ENCODE measurements at regions not wholly inside any gene's neighbourhood (a gene's known extent, or its start where the extent isn't known, plus 50 kb on each side); places are given as distances from the start of the nearest gene placed in this dataset.

DNA sequence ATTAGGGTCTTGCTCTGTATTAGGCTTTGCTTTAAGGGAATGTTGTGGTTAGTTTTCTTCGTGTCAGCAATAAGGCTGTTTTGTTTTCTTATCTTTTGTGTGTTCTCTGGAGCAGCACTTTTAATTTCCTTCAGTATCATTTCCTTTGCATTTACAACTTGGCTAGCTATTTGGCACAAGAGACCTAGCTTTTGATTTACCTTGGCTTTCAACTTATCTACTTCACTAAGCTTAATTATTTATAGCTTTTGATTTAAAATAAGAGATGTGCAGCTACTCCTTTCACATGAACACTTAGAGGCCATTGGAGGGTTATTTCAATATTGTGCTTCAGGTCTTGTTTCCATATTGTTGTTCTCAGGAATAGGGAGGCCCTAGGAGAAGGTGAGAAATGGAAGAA lies 68.2 kb downstream of the FAT4 start:
- Histone ChIP-seq H3K27ac (no peak overlapping the region), H3K4me1 (no peaks in the 10 kb centered on the region), H3K9me3 (no peaks in the 10 kb centered on the region), H3K27me3 (no peaks in the 10 kb centered on the region), H3K36me3 (no peaks in the 10 kb centered on the region), H3K4me3 (no peak overlapping the region)
- DNase-seq (ENCODE audit: low spot score in 2 of 2), result no peak
- WGBS, result 40% methylated on average over 1 of the region's 1 CpG
- TF ChIP-seq, protein P1, sequence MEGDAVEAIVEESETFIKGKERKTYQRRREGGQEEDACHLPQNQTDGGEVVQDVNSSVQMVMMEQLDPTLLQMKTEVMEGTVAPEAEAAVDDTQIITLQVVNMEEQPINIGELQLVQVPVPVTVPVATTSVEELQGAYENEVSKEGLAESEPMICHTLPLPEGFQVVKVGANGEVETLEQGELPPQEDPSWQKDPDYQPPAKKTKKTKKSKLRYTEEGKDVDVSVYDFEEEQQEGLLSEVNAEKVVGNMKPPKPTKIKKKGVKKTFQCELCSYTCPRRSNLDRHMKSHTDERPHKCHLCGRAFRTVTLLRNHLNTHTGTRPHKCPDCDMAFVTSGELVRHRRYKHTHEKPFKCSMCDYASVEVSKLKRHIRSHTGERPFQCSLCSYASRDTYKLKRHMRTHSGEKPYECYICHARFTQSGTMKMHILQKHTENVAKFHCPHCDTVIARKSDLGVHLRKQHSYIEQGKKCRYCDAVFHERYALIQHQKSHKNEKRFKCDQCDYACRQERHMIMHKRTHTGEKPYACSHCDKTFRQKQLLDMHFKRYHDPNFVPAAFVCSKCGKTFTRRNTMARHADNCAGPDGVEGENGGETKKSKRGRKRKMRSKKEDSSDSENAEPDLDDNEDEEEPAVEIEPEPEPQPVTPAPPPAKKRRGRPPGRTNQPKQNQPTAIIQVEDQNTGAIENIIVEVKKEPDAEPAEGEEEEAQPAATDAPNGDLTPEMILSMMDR (IDR thresholded peaks at IDR 0.05), result no peak
- TF ChIP-seq POLR2A (IDR thresholded peaks at IDR 0.05) (no peak), EP300 (IDR thresholded peaks at IDR 0.05) (no peak), POLR2AphosphoS5 (IDR thresholded peaks at IDR 0.05) (no peak)

DNA sequence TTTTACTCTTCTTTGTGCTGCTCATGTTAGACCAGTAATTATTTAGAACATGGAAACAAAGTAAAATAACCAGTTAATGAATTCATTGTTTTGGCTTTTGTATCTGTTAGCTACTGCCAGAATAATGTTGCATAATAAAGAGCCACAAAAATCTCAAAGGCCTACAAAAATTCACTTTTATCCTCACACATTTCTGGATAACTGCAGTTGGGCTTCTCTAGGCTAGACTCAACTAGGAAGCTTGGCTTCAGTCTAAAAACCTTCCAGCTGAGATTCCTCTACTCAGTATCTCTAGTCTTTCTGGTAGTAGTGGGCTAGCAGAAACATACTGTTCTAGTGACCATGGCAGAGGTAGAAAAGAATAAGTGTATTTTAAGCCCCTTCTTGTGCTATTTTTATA lies 73.0 kb downstream of the FAT4 start:
- Histone ChIP-seq H3K9me3 (no peaks in the 10 kb centered on the region), H3K4me3 (no peak overlapping the region), H3K36me3 (no peaks in the 10 kb centered on the region), H3K4me1 (peaks cover 8% of the 10 kb centered on the region), H3K27me3 (no peaks in the 10 kb centered on the region), H3K27ac (no peak overlapping the region)
- DNase-seq (ENCODE audit: low spot score in 2 of 2), result no peak
- TF ChIP-seq EP300 (IDR thresholded peaks at IDR 0.05) (no peak), POLR2AphosphoS5 (IDR thresholded peaks at IDR 0.05) (no peak), POLR2A (IDR thresholded peaks at IDR 0.05) (no peak)
- TF ChIP-seq, protein P1 (IDR thresholded peaks at IDR 0.05), result no peak

DNA sequence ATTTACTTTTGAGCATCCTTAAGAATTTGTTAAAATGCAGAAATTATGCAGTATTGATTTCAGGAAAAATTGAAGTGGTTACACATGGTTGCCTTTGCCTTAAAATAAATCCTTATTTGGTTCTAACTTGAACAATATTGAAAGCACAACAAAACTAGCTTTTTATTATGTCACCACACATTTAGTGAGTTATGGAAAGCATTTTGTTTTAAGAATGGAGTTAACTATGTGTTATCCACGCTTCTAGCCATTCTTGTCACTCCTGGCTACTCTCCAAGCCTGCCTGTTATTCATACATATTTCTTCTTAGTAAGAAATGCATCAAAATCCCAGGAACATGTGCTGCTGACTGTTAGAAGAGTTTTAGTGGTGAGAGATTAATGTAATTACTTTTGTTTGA lies 73.9 kb downstream of the FAT4 start:
- Histone ChIP-seq H3K27ac (no peak overlapping the region), H3K4me3 (no peak overlapping the region), H3K9me3 (no peaks in the 10 kb centered on the region), H3K36me3 (no peaks in the 10 kb centered on the region), H3K4me1 (peaks cover 8% of the 10 kb centered on the region), H3K27me3 (no peaks in the 10 kb centered on the region)
- 64% methylated on average over 1 of the region's 1 CpG for WGBS
- no peak for DNase-seq (ENCODE audit: low spot score in 2 of 2)
- TF ChIP-seq EP300 (IDR thresholded peaks at IDR 0.05) (no peak), POLR2A (IDR thresholded peaks at IDR 0.05) (no peak), POLR2AphosphoS5 (IDR thresholded peaks at IDR 0.05) (no peak)
- TF ChIP-seq, protein P1 (IDR thresholded peaks at IDR 0.05), result no peak

DNA sequence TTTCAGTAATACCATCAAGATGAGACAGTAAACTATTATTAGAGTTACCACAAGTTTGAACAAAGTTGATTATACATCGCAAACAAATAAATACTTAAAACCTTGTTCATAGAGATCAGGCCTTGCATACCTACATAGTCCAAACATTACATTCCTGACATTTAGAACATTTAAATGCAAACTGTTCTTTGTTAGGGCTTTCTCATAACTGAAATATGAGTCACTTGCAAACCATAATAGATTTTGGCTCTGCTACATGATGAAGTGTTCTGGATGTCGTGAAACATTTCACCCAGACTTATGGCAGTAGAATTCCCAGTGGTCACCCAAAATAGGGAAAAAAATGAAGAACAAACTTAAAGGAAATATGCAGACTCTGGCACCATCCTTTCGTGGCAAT lies 75.0 kb downstream of the FAT4 start:
- H3K27ac ChIP-seq, result peak overlapping the region; percentile 46
- no peak overlapping the region for H3K4me3 ChIP-seq
- no peaks in the 10 kb centered on the region for H3K36me3 ChIP-seq
- DNase-seq (ENCODE audit: low spot score in 2 of 2), result no peak
- H3K4me1 ChIP-seq, result peaks cover 8% of the 10 kb centered on the region
- H3K27me3 ChIP-seq, result no peaks in the 10 kb centered on the region
- 23% methylated on average over 3 of the region's 3 CpGs for WGBS
- TF ChIP-seq EP300 (IDR thresholded peaks at IDR 0.05), result no peak
- no peak for TF ChIP-seq POLR2AphosphoS5 (IDR thresholded peaks at IDR 0.05)
- no peak for TF ChIP-seq POLR2A (IDR thresholded peaks at IDR 0.05)
- TF ChIP-seq, protein P1 (IDR thresholded peaks at IDR 0.05), result no peak
- no peaks in the 10 kb centered on the region for H3K9me3 ChIP-seq

DNA sequence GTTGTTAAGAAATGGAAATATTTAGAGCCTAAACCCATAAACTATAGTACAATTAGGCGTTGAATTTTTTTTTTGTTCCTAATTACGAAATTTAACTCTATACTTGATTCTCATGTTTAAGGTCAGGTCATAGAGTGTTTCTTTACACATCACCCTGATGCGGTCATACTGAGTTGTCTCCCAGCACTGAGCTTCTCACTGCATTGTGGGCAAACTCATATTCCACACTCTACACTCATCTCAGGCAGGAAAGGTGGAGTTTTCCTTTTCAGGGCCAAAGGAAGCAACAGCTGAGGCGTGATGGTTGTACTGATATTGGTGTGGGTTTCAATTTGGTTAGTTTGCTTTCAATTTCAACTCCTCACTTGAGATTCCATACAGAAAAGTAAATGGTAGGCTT lies 75.4 kb downstream of the FAT4 start:
- H3K27ac ChIP-seq, result peak overlapping the region; percentile 46

More for the DNA sequence above, 75.4 kb downstream of the FAT4 start:
- 58% methylated on average over 4 of the region's 4 CpGs for WGBS
- TF ChIP-seq, protein P1 (IDR thresholded peaks at IDR 0.05), result no peak
- peak in 1 of 3 donors; percentile 13 for TF ChIP-seq POLR2AphosphoS5 (IDR thresholded peaks at IDR 0.05)
- no peak for DNase-seq (ENCODE audit: low spot score in 2 of 2)
- H3K9me3 ChIP-seq, result no peaks in the 10 kb centered on the region
- H3K4me3 ChIP-seq, result no peak overlapping the region
- H3K27me3 ChIP-seq, result no peaks in the 10 kb centered on the region
- H3K4me1 ChIP-seq, result peaks cover 8% of the 10 kb centered on the region
- H3K36me3 ChIP-seq, result no peaks in the 10 kb centered on the region

Data from suprapubic skin (tissue), 4 donors.